ENCODE measurements at regions not wholly inside any gene's neighbourhood (a gene's known extent, or its start where the extent isn't known, plus 50 kb on each side); places are given as distances from the start of the nearest gene placed in this dataset.

GRCh38 chr13:59449750-59450149 is 714.0 kb downstream of the DIAPH3 start:
- no peak overlapping the region for H3K4me2 ChIP-seq (ENCODE audit: insufficient read depth, insufficient read length, low read length)
- H3K9ac ChIP-seq (ENCODE audit: extremely low read depth, insufficient read length, low read length), result no peak overlapping the region
- TF ChIP-seq, protein P1, sequence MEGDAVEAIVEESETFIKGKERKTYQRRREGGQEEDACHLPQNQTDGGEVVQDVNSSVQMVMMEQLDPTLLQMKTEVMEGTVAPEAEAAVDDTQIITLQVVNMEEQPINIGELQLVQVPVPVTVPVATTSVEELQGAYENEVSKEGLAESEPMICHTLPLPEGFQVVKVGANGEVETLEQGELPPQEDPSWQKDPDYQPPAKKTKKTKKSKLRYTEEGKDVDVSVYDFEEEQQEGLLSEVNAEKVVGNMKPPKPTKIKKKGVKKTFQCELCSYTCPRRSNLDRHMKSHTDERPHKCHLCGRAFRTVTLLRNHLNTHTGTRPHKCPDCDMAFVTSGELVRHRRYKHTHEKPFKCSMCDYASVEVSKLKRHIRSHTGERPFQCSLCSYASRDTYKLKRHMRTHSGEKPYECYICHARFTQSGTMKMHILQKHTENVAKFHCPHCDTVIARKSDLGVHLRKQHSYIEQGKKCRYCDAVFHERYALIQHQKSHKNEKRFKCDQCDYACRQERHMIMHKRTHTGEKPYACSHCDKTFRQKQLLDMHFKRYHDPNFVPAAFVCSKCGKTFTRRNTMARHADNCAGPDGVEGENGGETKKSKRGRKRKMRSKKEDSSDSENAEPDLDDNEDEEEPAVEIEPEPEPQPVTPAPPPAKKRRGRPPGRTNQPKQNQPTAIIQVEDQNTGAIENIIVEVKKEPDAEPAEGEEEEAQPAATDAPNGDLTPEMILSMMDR (conservative IDR thresholded peaks at IDR 0.05), result no peak
- DNase-seq, result no peak
- H3K23me2 ChIP-seq (ENCODE audit: insufficient read length, low read depth, low read length, poor library complexity, severe bottlenecking), result no peaks in the 10 kb centered on the region
- Mint-ChIP-seq H3K4me3 (no peak overlapping the region), H3K27ac (no peak overlapping the region), H3K36me3 (ENCODE audit: insufficient read depth in 1 of 3, low read depth in 3 of 3) (peaks cover 0 to 7% (median 6%) of the 10 kb centered on the region in 3 experiments; a peak in 3 of 7 replicates), H3K4me1 (peaks cover 65 to 87% of the 10 kb centered on the region in 2 experiments), H3K9me3 (no peaks in the 10 kb centered on the region; a peak in 1 of 5 replicates), H3K27me3 (ENCODE audit: low read depth) (peaks cover 2% of the 10 kb centered on the region; the same call in 1 of the 2 replicates)
- H3K27me3 ChIP-seq (ENCODE audit: insufficient read depth, low read length), result no peaks in the 10 kb centered on the region
- no peaks in the 10 kb centered on the region for H3K79me1 ChIP-seq (ENCODE audit: insufficient read depth, low read depth, low read length, poor library complexity, severe bottlenecking)
- H4K91ac ChIP-seq (ENCODE audit: insufficient read length, low read depth, low read length), result no peak overlapping the region
- H3K27ac ChIP-seq (ENCODE audit: insufficient read length, low read depth, low read length), result no peak overlapping the region
- no peak overlapping the region for H4K5ac ChIP-seq (ENCODE audit: insufficient read length, low read depth, low read length)
- H3K18ac ChIP-seq (ENCODE audit: insufficient read length, low read depth, low read length), result no peak overlapping the region
- no peaks in the 10 kb centered on the region for H3K9me3 ChIP-seq (ENCODE audit: control insufficient read depth, low read depth, low read length)
- H3K14ac ChIP-seq (ENCODE audit: insufficient read depth, low read length), result no peak overlapping the region
- no peak overlapping the region for H3T11ph ChIP-seq (ENCODE audit: low read length)
- no peak overlapping the region for H3K4ac ChIP-seq (ENCODE audit: low read depth, low read length)
- no peak overlapping the region for H2AFZ ChIP-seq (ENCODE audit: low read length)
- peak overlapping the region; percentile 53 for H2BK120ac ChIP-seq (ENCODE audit: low read depth, low read length, poor library complexity, severe bottlenecking)
- no peak overlapping the region for H3K23ac ChIP-seq (ENCODE audit: insufficient read length, low read depth, low read length)
- peak overlapping the region; percentile 85 for H2BK12ac ChIP-seq (ENCODE audit: insufficient read length, low read depth, low read length)
- H2BK20ac ChIP-seq (ENCODE audit: low read depth, low read length, poor library complexity, severe bottlenecking), result no peak overlapping the region
- no peak overlapping the region for H2BK15ac ChIP-seq (ENCODE audit: low read depth, low read length)
- no peak overlapping the region for H2BK5ac ChIP-seq (ENCODE audit: insufficient read length, low read length)
- H3K79me2 ChIP-seq (ENCODE audit: insufficient read depth, low read length), result no peaks in the 10 kb centered on the region
- WGBS (ENCODE audit: extremely low coverage, insufficient read length, low lambda C conversion rate), result no CpG with 5 or more reads among the region's 4 CpGs
- peaks cover 16% of the 10 kb centered on the region for H3K4me1 ChIP-seq (ENCODE audit: insufficient read depth, low read length)
- H4K20me1 ChIP-seq (ENCODE audit: control insufficient read depth, insufficient read depth, insufficient read length), result no peaks in the 10 kb centered on the region
- H3K56ac ChIP-seq (ENCODE audit: insufficient read length, low read depth, low read length), result no peak overlapping the region
- peak overlapping the region; percentile 97 for H2AK5ac ChIP-seq (ENCODE audit: insufficient read length, low read length)
- no peak overlapping the region for H4K8ac ChIP-seq (replicated peaks; ENCODE audit: insufficient read length, low read depth, low read length)
